Mesendoderm (in vitro differentiated cells): ENCODE measurements at regions not wholly inside any gene's neighbourhood (a gene's known extent, or its start where the extent isn't known, plus 50 kb on each side); places are given as distances from the start of the nearest gene placed in this dataset.

ENCODE experiments used
- DNase-seq: peaks from one replicate; pipeline ENCODE4 v3.0.0; 2013
- H2AK5ac ChIP-seq: 2 replicates; pipeline ENCODE4 v1.6.1; 2013; ENCODE audit warnings: low read length, inconsistent platforms
- H2BK120ac ChIP-seq: 2 replicates; pipeline ENCODE4 v1.6.1; 2013; ENCODE audit warnings: low read depth, mild to moderate bottlenecking, low read length, moderate library complexity, mixed read lengths
- H2BK15ac ChIP-seq: replicated peaks from 2 replicates; pipeline ENCODE4 v1.6.1; 2013; ENCODE audit warnings: low read depth, mild to moderate bottlenecking, moderate library complexity
- H2BK5ac ChIP-seq: 2 replicates; pipeline ENCODE4 v1.6.1; 2013; ENCODE audit warnings: low read length, inconsistent platforms
- H3K18ac ChIP-seq: 2 replicates; pipeline ENCODE4 v1.6.1; 2013; ENCODE audit warnings: mild to moderate bottlenecking, low read length, mixed read lengths
- H3K23ac ChIP-seq: one replicate; pipeline ENCODE4 v1.6.1; 2013; ENCODE audit warnings: low read length
- H3K27ac ChIP-seq: 2 replicates; pipeline ENCODE4 v1.5.1; 2013; ENCODE audit warnings: low read depth, mild to moderate bottlenecking, inconsistent platforms, low read length, moderate library complexity
- H3K27me3 ChIP-seq: 2 replicates; pipeline ENCODE4 v1.6.1; 2013; ENCODE audit warnings: low read length, control low read depth, mild to moderate bottlenecking, inconsistent platforms; ENCODE audit not compliant: insufficient read depth, poor library complexity
- H3K36me3 ChIP-seq: 2 replicates; pipeline ENCODE4 v1.6.1; 2013; ENCODE audit warnings: low read length, inconsistent platforms; ENCODE audit not compliant: control insufficient read depth, insufficient read depth
- H3K4ac ChIP-seq: one replicate; pipeline ENCODE4 v1.6.1; 2013; ENCODE audit warnings: low read depth, mild to moderate bottlenecking, low read length, moderate library complexity
- H3K4me1 ChIP-seq: 2 replicates; pipeline ENCODE4 v1.6.1; 2013; ENCODE audit warnings: low read depth, low read length, inconsistent platforms; ENCODE audit not compliant: control insufficient read depth
- H3K4me2 ChIP-seq: 2 replicates; pipeline ENCODE4 v1.6.1; 2013; ENCODE audit warnings: low read length
- H3K4me3 ChIP-seq: 2 replicates; pipeline ENCODE4 v1.5.1; 2013; ENCODE audit warnings: mild to moderate bottlenecking, low read length
- H3K56ac ChIP-seq: one replicate; pipeline ENCODE4 v1.6.1; 2013; ENCODE audit warnings: low read length
- H3K79me1 ChIP-seq: 2 replicates; pipeline ENCODE4 v1.6.1; 2013; ENCODE audit warnings: low read length, inconsistent platforms
- H3K79me2 ChIP-seq: 2 replicates; pipeline ENCODE4 v1.6.1; 2013; ENCODE audit warnings: mild to moderate bottlenecking, low read length; ENCODE audit not compliant: control insufficient read depth, insufficient read depth
- H3K9ac ChIP-seq: 2 replicates; pipeline ENCODE4 v1.6.1; 2013; ENCODE audit warnings: low read length, inconsistent platforms
- H4K5ac ChIP-seq: one replicate; pipeline ENCODE4 v1.6.1; 2013; ENCODE audit warnings: low read length
- H4K8ac ChIP-seq: one replicate; pipeline ENCODE4 v1.6.1; 2013; ENCODE audit warnings: low read depth, mild to moderate bottlenecking, control low read depth, low read length, moderate library complexity
- whole genome bisulfite sequencing: extraction: QIAGEN DNeasy Blood & Tissue Kit; methylation state at CpG from one replicate; pipeline ENCODE4 v1.1.7; 2013; ENCODE audit warnings: low lambda C conversion rate, missing lambda C conversion rate; ENCODE audit not compliant: insufficient coverage; ENCODE audit errors: extremely low coverage; 5-methylcytosine and 5-hydroxymethylcytosine counted together

DNA sequence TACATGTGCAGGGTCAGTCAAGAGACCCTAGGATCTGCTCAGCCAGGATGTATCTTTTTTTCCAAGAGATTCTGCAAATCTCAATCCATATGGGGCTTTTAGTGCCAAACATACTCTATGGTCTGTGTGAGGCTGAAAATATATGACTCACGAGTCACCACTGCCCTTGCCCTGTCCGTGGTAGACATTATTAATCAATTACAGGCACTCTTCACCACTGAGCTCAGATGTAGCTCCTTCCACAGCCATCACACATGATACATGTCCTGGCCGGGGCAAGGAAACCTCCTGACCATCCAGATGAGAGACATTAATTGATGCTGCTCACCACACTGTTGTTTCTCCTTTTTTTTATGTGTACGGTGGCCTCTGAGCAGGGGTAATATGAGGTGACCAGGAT is 90.2 kb upstream of the RET start:
- no CpG with 5 or more reads among the region's 4 CpGs for WGBS

GRCh38 chr10:42987121-42987541 is 89.7 kb upstream of the RET start:
- H3K4me3 ChIP-seq: no peak overlapping the region
- H3K79me1 ChIP-seq: no peaks in the 10 kb centered on the region
- H3K9ac ChIP-seq: no peak overlapping the region
- no peak overlapping the region for H3K56ac ChIP-seq
- H3K79me2 ChIP-seq: no peaks in the 10 kb centered on the region
- no CpG with 5 or more reads among the region's 8 CpGs for WGBS
- no peak overlapping the region for H4K5ac ChIP-seq
- no peak overlapping the region for H2BK5ac ChIP-seq
- H3K4me2 ChIP-seq: no peak overlapping the region
- H3K4ac ChIP-seq: no peak overlapping the region
- no peaks in the 10 kb centered on the region for H3K4me1 ChIP-seq
- H3K23ac ChIP-seq: no peak overlapping the region
- H3K27me3 ChIP-seq: no peaks in the 10 kb centered on the region
- no peak overlapping the region for H2BK15ac ChIP-seq
- no peak overlapping the region for H3K27ac ChIP-seq
- H3K36me3 ChIP-seq: no peaks in the 10 kb centered on the region
- no peak overlapping the region for H3K18ac ChIP-seq
- no peak overlapping the region for H4K8ac ChIP-seq
- DNase-seq: no peak
- no peak overlapping the region for H2AK5ac ChIP-seq
- no peak overlapping the region for H2BK120ac ChIP-seq

More for the DNA sequence above, 90.2 kb upstream of the RET start:
- H3K9ac ChIP-seq: no peak overlapping the region
- H3K79me2 ChIP-seq: no peaks in the 10 kb centered on the region
- H2BK120ac ChIP-seq: no peak overlapping the region
- H2BK15ac ChIP-seq: no peak overlapping the region
- H3K4me2 ChIP-seq: no peak overlapping the region
- no peak overlapping the region for H3K27ac ChIP-seq
- no peaks in the 10 kb centered on the region for H3K4me1 ChIP-seq
- no peak overlapping the region for H3K23ac ChIP-seq
- no peak overlapping the region for H3K56ac ChIP-seq
- H4K8ac ChIP-seq: no peak overlapping the region
- H3K27me3 ChIP-seq: no peaks in the 10 kb centered on the region
- DNase-seq: no peak
- no peaks in the 10 kb centered on the region for H3K36me3 ChIP-seq
- no peak overlapping the region for H2AK5ac ChIP-seq
- no peak overlapping the region for H3K18ac ChIP-seq
- no peak overlapping the region for H3K4me3 ChIP-seq
- H2BK5ac ChIP-seq: no peak overlapping the region
- no peaks in the 10 kb centered on the region for H3K79me1 ChIP-seq
- H4K5ac ChIP-seq: no peak overlapping the region
- no peak overlapping the region for H3K4ac ChIP-seq

DNA sequence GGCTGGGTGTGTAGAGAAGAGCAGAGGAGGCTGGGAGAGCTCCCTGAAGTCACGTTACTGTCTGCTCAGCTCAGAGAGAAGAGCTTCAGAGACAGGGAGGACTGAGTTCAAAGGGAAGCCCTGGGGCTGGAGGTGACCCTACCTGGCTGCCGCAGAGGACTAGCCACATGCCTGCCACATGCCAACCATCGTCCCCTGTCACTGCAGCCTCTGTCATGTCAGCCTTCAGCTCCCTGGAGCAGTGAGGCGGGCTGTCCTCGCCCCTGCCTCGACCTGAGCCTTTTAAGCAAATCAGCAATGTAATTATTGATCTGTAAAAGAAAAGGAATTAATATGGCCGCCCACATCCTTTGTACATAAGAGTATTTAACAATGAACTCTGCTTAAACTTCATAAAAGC is 89.3 kb upstream of the RET start:
- Histone ChIP-seq H3K56ac (no peak overlapping the region), H3K23ac (no peak overlapping the region), H3K36me3 (no peaks in the 10 kb centered on the region), H4K8ac (no peak overlapping the region), H3K4me1 (no peaks in the 10 kb centered on the region), H3K79me2 (no peaks in the 10 kb centered on the region), H3K9ac (no peak overlapping the region), H3K79me1 (no peaks in the 10 kb centered on the region), H3K18ac (no peak overlapping the region), H3K27me3 (no peaks in the 10 kb centered on the region), H3K4me2 (no peak overlapping the region), H2BK120ac (no peak overlapping the region), H2BK15ac (no peak overlapping the region), H2BK5ac (no peak overlapping the region), H4K5ac (no peak overlapping the region), H3K27ac (no peak overlapping the region), H2AK5ac (no peak overlapping the region), H3K4me3 (no peak overlapping the region), H3K4ac (no peak overlapping the region)
- no CpG with 5 or more reads among the region's 7 CpGs for whole genome bisulfite sequencing
- DNase-seq: no peak

- H2BK5ac ChIP-seq: no peak overlapping the region
- H3K4ac ChIP-seq: no peak overlapping the region
- no peak overlapping the region for H4K8ac ChIP-seq
- no peak overlapping the region for H3K23ac ChIP-seq
- no peak overlapping the region for H3K4me2 ChIP-seq
- H3K36me3 ChIP-seq: no peaks in the 10 kb centered on the region
- no peak overlapping the region for H2BK120ac ChIP-seq
- H2BK15ac ChIP-seq: no peak overlapping the region
- no peak overlapping the region for H3K4me3 ChIP-seq
- no peak overlapping the region for H2AK5ac ChIP-seq
- WGBS: no CpG with 5 or more reads among the region's 7 CpGs
- H4K5ac ChIP-seq: no peak overlapping the region
- no peak overlapping the region for H3K27ac ChIP-seq
- no peak overlapping the region for H3K9ac ChIP-seq
- H3K79me1 ChIP-seq: no peaks in the 10 kb centered on the region
- H3K79me2 ChIP-seq: no peaks in the 10 kb centered on the region
- DNase-seq: no peak
- no peak overlapping the region for H3K18ac ChIP-seq
- H3K56ac ChIP-seq: no peak overlapping the region
- no peaks in the 10 kb centered on the region for H3K4me1 ChIP-seq
- H3K27me3 ChIP-seq: no peaks in the 10 kb centered on the region
These were observed 88.8 kb upstream of the RET start for GRCh38 chr10:42988069-42988468.

GRCh38 chr10:42988517-42989395 is 88.1 kb upstream of the RET start:
- no peaks in the 10 kb centered on the region for H3K79me2 ChIP-seq

More at GRCh38 chr10:42988517-42989395, 88.1 kb upstream of the RET start:
- Histone ChIP-seq H2BK120ac (no peak overlapping the region), H3K9ac (no peak overlapping the region), H3K79me1 (no peaks in the 10 kb centered on the region), H3K23ac (no peak overlapping the region), H3K4me2 (no peak overlapping the region), H4K8ac (no peak overlapping the region), H3K27ac (no peak overlapping the region), H3K27me3 (no peaks in the 10 kb centered on the region), H2BK15ac (no peak overlapping the region), H3K18ac (no peak overlapping the region), H3K36me3 (no peaks in the 10 kb centered on the region), H3K4me1 (no peaks in the 10 kb centered on the region), H3K4ac (no peak overlapping the region), H2AK5ac (no peak overlapping the region), H4K5ac (no peak overlapping the region), H3K56ac (no peak overlapping the region), H3K4me3 (no peak overlapping the region), H2BK5ac (no peak overlapping the region)
- no CpG with 5 or more reads among the region's 11 CpGs for WGBS
- DNase-seq: no peak
